SK-N-MC (cell line): ENCODE measurements at regions not wholly inside any gene's neighbourhood (a gene's known extent, or its start where the extent isn't known, plus 50 kb on each side); places are given as distances from the start of the nearest gene placed in this dataset.

ENCODE experiments used
- EZH2 ChIP-seq: fragments of 200-600 bp; sonication (generic); IDR thresholded peaks from one replicate; pipeline ENCODE4 v1.6.1; 2017; ENCODE audit warnings: antibody characterized with exemption
- POLR2AphosphoS5 ChIP-seq: IDR thresholded peaks from 2 replicates; pipeline ENCODE4 v1.6.1; 2012; ENCODE audit warnings: mild to moderate bottlenecking, low read depth, low read length, borderline replicate concordance

GRCh38 chr10:131391936-131392335, 80.4 kb upstream of the TCERG1L start:
- TF ChIP-seq EZH2 (no peak), POLR2AphosphoS5 (no peak)
